Esophagus squamous epithelium (tissue), 4 donors: ENCODE measurements at regions not wholly inside any gene's neighbourhood (a gene's known extent, or its start where the extent isn't known, plus 50 kb on each side); places are given as distances from the start of the nearest gene placed in this dataset.

Experiments used
- POLR2A ChIP-seq, 4 donors: fragments of 450-650 bp; IDR thresholded peaks; one replicate each; pipeline ENCODE4 v1.6.1; 2017; ENCODE audit warnings: antibody characterized with exemption in 4 of 4, mild to moderate bottlenecking in 4 of 4, moderate library complexity in 3 of 4
- TF ChIP-seq, protein P1 (sequence below), 6 experiments: fragments of 450-650 bp in 4 of 6; fragments of 200-600 bp in 2 of 6; sonication (generic) in 2 of 6; IDR thresholded peaks; one replicate each; pipeline ENCODE4 v1.5.1; 2016 to 2019; ENCODE audit warnings: antibody characterized with exemption in 6 of 6, mild to moderate bottlenecking in 4 of 6, moderate library complexity in 4 of 6

DNA sequence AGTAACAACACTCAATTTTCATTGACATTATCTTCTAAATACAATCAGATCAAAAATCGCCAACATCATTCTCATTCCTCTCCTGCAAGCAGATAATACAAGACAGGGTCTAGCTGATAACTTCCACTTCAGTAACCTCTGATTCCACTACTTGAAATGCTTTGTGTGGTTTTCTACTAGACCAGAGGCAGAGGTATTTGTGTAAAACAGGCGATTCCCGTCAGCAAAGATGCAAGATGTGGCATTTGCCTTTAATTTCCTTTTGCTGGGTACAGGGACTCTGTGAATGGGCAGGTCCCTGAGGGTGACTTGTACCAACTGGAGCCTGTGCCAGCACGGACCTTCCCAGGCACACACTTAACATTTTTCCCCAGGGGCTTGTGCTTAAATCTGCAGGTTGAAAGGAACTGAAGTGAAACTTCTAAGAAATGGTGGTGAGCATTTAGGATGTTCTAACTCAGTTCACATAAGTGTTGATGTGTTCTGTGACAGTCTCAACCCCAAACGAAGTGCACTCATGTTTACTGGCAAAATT, 625.5 kb upstream of the WWC1 start:
- TF ChIP-seq, protein P1, sequence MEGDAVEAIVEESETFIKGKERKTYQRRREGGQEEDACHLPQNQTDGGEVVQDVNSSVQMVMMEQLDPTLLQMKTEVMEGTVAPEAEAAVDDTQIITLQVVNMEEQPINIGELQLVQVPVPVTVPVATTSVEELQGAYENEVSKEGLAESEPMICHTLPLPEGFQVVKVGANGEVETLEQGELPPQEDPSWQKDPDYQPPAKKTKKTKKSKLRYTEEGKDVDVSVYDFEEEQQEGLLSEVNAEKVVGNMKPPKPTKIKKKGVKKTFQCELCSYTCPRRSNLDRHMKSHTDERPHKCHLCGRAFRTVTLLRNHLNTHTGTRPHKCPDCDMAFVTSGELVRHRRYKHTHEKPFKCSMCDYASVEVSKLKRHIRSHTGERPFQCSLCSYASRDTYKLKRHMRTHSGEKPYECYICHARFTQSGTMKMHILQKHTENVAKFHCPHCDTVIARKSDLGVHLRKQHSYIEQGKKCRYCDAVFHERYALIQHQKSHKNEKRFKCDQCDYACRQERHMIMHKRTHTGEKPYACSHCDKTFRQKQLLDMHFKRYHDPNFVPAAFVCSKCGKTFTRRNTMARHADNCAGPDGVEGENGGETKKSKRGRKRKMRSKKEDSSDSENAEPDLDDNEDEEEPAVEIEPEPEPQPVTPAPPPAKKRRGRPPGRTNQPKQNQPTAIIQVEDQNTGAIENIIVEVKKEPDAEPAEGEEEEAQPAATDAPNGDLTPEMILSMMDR (IDR thresholded peaks at IDR 0.05), result no peak
- no peak for TF ChIP-seq POLR2A (IDR thresholded peaks at IDR 0.05)
